Right cardiac atrium (tissue), 5 donors: ENCODE measurements at regions not wholly inside any gene's neighbourhood (a gene's known extent, or its start where the extent isn't known, plus 50 kb on each side); places are given as distances from the start of the nearest gene placed in this dataset.
A peak's percentile ranks its signal among the peaks of the same experiment; 100 is the strongest.

ENCODE experiments used
- ATAC-seq, 2 donors: fragments of 200-7000 bp; cut with Tn5 transposase; one replicate each; pipeline versions ENCODE4 v1.8.0 to v1.9.1; 2020; ENCODE audit warnings: moderate library complexity in 2 of 2, mild to moderate bottlenecking in 1 of 2
- DNase-seq, 3 donors: peaks; one replicate each; pipeline ENCODE4 v3.0.0-alpha.2; 2020
- H3K27ac ChIP-seq: one replicate; pipeline ENCODE4 v1.5.1; 2013; ENCODE audit warnings: mild to moderate bottlenecking, low read length, control low read depth, moderate library complexity
- H3K27me3 ChIP-seq: one replicate; pipeline ENCODE4 v1.6.1; 2013; ENCODE audit not compliant: control insufficient read depth, insufficient read depth
- H3K4me1 ChIP-seq: one replicate; pipeline ENCODE4 v1.6.1; 2013; ENCODE audit warnings: low read length; ENCODE audit not compliant: control insufficient read depth, insufficient read depth
- H3K4me3 ChIP-seq: one replicate; pipeline ENCODE4 v1.5.1; 2013; ENCODE audit warnings: low read length, control low read depth
- H3K9me3 ChIP-seq: one replicate; pipeline ENCODE4 v1.6.1; 2013; ENCODE audit warnings: low read length; ENCODE audit not compliant: control insufficient read depth
- WGBS: extraction: QIAGEN DNeasy Blood & Tissue Kit; methylation state at CpG from one replicate; pipeline ENCODE4 v1.1.7; 2013; 5-methylcytosine and 5-hydroxymethylcytosine counted together
- intact Hi-C, 4 donors: fragments of 100-400 bp; cut with DNase I; formaldehyde crosslinking; loops; one replicate each; pipeline versions ENCODE4 v1.11.0 to v1.14.0; 2022 to 2023
- donor health status: healthy with polysubstance abuse.
- donor health status: DM: no; HTN: yes; CAD: no.
- donor health status: DM: no; HTN: no; CAD: no.
- donor health status: DM: no; HTN: yes; CAD: no; lungs with severe emphysema.
- donor health status: DM: yes; HTN: yes; CAD: no.

DNA sequence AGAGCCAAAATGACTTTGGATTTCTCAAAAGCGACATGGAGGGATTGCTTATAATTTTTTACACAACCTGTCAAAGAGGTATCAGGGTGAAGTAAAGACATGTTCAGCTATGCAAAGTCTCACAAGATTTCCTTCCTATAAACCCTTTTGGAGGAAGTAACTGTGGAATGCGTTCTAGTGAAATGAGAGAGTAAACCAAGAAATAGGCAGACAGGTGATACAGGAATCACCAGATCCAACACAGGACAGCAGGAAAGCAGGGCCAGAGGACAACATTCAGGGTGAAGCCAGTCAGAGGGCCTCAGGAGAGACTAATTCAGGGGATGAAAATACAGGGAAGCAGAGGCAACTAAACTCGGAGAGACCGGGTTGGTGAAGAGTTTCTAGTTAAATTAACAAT is 90.4 kb upstream of the MTNR1B start:
- intact Hi-C loops: no loop called here
- Histone ChIP-seq H3K4me3 (no peak overlapping the region), H3K27me3 (no peaks in the 10 kb centered on the region), H3K9me3 (no peaks in the 10 kb centered on the region), H3K4me1 (no peaks in the 10 kb centered on the region), H3K27ac (no peak overlapping the region)
- WGBS: 90% methylated on average over 4 of the region's 4 CpGs
- ATAC-seq (no peak), DNase-seq (no peak)

DNA sequence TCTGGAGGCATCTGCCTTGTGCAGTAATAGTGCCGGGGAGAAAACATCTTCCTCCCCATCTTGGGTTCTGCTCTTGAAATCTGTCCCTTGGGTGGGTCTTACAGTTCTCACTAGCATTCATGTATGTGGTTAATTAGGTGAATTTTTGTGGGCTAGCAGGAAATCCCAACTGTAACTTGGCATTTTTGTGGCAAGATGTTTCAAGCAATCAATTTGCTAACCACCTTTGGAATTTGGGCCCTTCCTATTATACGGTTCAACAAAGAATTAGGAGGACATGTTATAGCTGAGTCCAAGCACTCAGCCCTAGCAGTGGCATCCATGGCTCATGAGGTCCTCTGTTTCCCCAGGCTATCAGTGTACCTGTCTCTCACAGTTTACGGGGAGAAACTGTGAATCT is 89.1 kb upstream of the MTNR1B start:
- Histone ChIP-seq H3K4me3 (no peak overlapping the region), H3K9me3 (no peaks in the 10 kb centered on the region), H3K4me1 (no peaks in the 10 kb centered on the region), H3K27me3 (no peaks in the 10 kb centered on the region), H3K27ac (no peak overlapping the region)
- WGBS: 92% methylated on average over 3 of the region's 3 CpGs
- intact Hi-C loops: loop anchor here in 1 of 4 donors (10.0 kb wide), 1 partner anchor 666 kb away; no protein-coding TSS in a partner anchor
- DNase-seq (no peak), ATAC-seq (no peak)

DNA sequence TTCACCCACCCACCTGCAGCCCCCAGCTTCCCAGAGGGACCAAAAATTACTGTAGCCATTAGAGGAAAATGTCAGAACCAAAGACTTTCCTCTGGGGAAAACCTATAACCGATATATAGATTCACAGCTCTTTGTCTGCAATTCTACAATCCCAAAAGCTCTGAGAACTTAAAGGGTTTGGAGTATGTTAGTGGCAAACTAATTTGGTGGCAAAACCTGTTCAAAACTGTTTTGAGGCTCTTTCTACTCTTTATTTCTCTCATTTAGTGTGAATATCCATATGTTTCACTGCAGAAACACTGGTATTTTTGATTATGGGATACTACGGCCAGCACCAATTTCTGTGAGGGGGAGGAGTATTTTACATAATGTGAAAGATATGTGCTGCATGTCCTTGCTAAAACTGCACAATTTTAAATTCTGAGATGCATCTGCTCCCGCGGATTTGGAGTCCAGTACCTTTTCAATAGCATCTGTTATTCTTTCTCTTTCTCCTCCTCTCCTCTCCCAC is 87.5 kb upstream of the MTNR1B start:
- Histone ChIP-seq H3K9me3 (no peaks in the 10 kb centered on the region), H3K4me3 (no peak overlapping the region), H3K27ac (no peak overlapping the region), H3K27me3 (no peaks in the 10 kb centered on the region), H3K4me1 (no peaks in the 10 kb centered on the region)
- DNase-seq (no peak), ATAC-seq (no peak)
- WGBS: 84% methylated on average over 4 of the region's 4 CpGs
- intact Hi-C loops: loop anchor here in 1 of 4 donors (10.0 kb wide), 1 partner anchor 667 kb away; no protein-coding TSS in a partner anchor

DNA sequence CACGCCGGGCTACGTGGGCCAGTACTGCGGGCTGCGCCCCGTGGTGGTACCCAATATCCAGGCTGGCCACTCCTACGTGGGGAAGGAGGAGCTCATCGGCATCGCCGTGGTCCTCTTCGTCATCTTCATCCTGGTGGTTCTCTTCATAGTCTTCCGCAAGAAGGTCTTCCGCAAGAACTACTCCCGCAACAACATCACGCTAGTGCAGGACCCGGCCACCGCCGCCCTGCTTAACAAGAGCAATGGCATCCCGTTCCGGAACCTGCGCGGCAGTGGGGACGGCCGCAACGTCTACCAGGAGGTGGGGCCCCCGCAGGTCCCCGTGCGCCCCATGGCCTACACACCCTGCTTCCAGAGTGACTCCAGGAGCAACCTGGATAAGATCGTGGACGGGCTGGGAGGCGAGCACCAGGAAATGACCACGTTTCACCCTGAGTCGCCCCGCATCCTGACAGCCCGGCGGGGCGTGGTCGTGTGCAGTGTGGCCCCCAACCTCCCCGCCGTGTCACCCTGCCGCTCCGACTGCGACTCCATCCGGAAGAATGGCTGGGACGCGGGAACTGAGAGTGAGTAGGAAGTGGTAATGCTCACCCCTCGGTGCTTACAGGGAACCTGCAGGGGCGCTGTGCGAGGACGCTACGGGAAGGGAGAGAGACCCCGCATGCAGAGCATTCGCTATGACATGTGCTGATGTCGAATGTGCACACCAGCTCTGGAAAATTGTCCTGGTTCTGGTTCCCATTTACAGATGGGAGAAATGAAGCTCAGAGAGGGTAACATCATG is 86.4 kb upstream of the MTNR1B start:
- intact Hi-C loops: loop anchor here in 1 of 4 donors (10.0 kb wide), 1 partner anchor 668 kb away; no protein-coding TSS in a partner anchor
- Histone ChIP-seq H3K4me1 (no peaks in the 10 kb centered on the region), H3K9me3 (no peaks in the 10 kb centered on the region), H3K27me3 (no peaks in the 10 kb centered on the region), H3K27ac (no peak overlapping the region), H3K4me3 (no peak overlapping the region)
- DNase-seq: no peak
- no peak for ATAC-seq
- WGBS: 92% methylated on average over 54 of the region's 54 CpGs

DNA sequence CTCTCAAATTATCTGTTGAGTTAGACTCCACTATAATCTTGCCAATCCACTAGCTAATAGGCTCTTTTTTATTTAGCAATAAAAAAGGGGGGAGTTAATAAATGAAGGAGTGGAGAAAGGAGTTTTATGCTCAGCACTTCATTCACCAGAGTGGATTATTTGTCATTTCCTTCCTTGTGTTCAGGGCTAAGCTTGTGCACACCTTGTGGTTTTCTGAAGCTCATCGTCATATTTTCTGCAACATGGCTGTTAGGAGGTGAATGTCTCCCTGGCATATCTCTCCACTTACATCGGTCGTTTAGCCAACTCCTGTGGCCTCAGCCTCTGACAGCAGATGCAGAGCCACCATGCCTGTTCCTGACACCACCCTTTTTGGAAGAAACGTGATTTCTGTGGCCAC is 83.9 kb upstream of the MTNR1B start:
- Histone ChIP-seq H3K27ac (no peak overlapping the region), H3K27me3 (no peaks in the 10 kb centered on the region), H3K9me3 (no peaks in the 10 kb centered on the region), H3K4me1 (no peaks in the 10 kb centered on the region), H3K4me3 (no peak overlapping the region)
- intact Hi-C loops: loop anchor here in 1 of 4 donors (10.0 kb wide), 1 partner anchor 671 kb away; no protein-coding TSS in a partner anchor
- DNase-seq (no peak), ATAC-seq (no peak)
- WGBS: 51% methylated on average over 4 of the region's 4 CpGs

DNA sequence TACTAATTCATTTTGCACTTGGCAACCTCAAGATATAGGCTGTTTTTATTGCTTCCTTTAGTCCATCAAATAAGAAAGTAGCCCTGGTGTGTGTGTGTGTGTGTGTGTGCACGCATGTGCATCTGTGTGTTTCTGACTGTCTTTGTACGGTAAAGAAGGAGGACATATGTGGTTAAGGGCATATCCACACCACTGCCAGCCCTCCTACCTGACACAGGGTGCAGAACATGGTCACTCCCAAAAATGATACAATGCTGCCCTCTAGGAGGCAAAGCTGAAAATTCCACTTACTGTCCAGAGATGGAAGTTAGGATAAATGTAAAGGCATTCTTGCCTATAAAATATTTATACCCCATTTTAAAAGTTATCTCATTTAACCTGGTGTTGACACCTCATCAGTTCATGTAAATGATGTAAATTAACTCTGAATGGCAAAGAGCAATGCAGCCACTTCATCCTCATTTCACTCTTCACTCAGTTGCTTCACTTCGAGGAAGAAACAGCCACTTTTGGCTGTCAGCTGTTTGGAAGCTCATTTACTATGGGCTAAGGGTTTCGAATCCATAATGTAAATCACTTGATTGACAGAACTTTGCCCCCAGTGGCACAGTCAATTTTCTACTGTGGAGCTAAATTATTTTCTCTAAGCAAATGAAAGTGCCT is 83.1 kb upstream of the MTNR1B start:
- intact Hi-C loops: loop anchor here in 1 of 4 donors (10.0 kb wide), 1 partner anchor 672 kb away; no protein-coding TSS in a partner anchor
- 19% methylated on average over 4 of the region's 4 CpGs for WGBS
- peak; percentile 69 to 75 for ATAC-seq

DNA sequence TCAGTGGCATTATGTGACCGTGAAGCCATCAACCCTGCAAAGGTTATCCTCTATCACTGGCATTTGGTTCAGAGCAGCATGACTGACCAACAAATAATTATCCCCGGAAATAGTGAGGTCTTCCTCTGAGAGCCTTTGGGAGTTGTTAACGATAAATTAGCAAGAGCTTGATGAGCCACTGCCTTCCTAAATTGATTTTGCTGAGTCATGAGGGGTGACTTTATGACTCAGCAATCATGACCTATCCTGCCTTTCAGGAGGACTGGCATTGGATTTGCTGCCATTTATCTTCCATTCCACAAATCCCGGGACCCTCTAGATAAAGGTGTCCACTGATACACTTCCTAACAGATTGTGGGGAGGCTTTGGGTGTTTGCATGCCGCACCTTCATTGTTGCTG is 80.8 kb upstream of the MTNR1B start:
- Histone ChIP-seq H3K9me3 (no peaks in the 10 kb centered on the region), H3K4me3 (no peak overlapping the region)
- intact Hi-C loops: loop anchor here in 1 of 4 donors (10.0 kb wide), 1 partner anchor 674 kb away; no protein-coding TSS in a partner anchor

More for the DNA sequence above, 83.1 kb upstream of the MTNR1B start:
- Histone ChIP-seq H3K27me3 (no peaks in the 10 kb centered on the region), H3K9me3 (no peaks in the 10 kb centered on the region), H3K4me1 (no peaks in the 10 kb centered on the region), H3K27ac (no peak overlapping the region), H3K4me3 (no peak overlapping the region)
- no peak for DNase-seq

DNA sequence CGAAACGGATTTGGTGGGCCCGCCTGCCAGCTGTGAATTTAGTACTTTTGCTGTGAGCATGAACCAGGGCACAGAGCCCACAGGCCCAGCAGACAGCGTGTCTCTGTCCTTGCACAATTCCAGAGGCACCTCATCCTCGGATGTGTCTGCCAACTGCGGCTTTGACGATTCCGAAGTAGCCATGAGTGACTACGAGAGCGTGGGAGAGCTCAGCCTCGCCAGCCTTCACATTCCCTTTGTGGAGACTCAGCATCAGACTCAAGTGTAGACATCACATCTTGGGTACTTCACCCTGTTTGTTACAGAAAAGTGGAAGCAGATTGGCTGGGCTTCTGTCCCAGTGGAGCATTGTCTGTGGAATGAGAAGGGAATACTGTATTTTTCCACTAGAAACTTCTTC is 78.6 kb upstream of the MTNR1B start:
- Histone ChIP-seq H3K27ac (no peak overlapping the region), H3K9me3 (no peaks in the 10 kb centered on the region), H3K4me1 (no peaks in the 10 kb centered on the region), H3K4me3 (no peak overlapping the region), H3K27me3 (no peaks in the 10 kb centered on the region)
- intact Hi-C loops: no loop called here
- no peak for DNase-seq
- WGBS: 88% methylated on average over 11 of the region's 11 CpGs
- ATAC-seq: no peak

More for the DNA sequence above, 80.8 kb upstream of the MTNR1B start:
- Histone ChIP-seq H3K4me1 (no peaks in the 10 kb centered on the region), H3K27me3 (no peaks in the 10 kb centered on the region), H3K27ac (no peak overlapping the region)
- no peak for ATAC-seq
- no peak for DNase-seq
- 68% methylated on average over 5 of the region's 5 CpGs for WGBS

DNA sequence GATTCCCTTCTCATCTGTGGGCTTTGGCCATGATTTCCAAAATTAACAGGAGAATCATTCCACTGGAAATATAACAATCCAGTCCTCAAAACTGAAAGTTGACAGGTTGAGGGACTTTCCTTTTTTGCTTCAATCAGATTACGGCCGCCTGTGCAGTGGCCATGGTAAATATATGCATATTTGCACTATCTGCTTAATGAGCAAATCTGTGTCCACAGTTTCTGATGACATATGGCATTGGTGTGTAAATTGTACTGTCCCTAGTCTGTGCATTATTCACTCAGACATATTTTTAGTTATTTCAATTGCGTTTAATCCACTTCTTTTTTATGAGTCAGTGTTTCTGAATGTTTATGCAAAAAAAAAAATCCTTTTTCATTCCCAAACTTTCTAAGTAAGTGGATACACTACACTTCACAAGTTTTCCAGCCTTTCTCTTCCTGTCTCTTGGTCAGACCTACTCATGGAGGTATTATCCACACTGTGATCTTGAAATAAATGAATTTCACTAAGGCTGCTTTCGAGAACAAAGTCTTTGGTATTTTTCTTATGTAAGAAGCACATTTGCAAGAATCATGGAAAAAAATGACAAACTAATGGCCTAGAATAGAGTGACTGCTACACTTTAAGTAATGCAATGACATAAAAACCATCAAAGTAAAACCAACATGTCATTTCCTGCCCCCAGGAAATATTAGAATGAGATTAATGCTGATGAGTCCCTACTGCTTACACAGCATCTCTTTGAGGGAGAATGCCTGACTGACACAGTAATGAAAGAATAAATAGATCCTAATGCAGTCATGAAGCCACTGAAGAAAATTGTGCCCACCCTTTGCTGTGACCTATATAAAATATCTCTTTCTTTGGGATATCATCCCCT is 76.4 kb upstream of the MTNR1B start:
- DNase-seq (no peak), ATAC-seq (no peak)
- Histone ChIP-seq H3K4me1 (no peaks in the 10 kb centered on the region), H3K27ac (no peak overlapping the region), H3K27me3 (no peaks in the 10 kb centered on the region), H3K9me3 (no peaks in the 10 kb centered on the region), H3K4me3 (no peak overlapping the region)
- intact Hi-C loops: no loop called here
- 74% methylated on average over 4 of the region's 4 CpGs for WGBS

DNA sequence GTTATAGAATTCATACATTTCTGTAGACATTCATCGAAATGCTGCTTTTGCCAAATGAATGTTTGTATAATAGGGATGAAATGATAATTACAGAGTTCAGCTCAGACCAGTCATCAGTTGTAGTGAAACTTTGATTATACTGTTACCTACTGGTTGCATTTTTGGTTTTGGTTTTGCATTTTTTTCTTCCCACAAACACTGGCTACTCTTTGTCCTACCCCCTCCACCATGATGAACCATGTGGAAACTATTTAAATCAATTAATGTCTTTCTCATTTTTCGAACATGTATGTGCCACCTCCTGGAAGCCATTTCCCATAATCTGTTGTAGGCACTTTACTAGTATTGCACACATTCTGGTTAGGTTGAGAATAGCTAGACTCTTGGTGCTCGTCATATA is 75.3 kb upstream of the MTNR1B start:
- no peak for ATAC-seq
- intact Hi-C loops: no loop called here
- no peak for DNase-seq
- WGBS: 86% methylated on average over 3 of the region's 3 CpGs
- H3K27ac ChIP-seq: no peak overlapping the region
- no peaks in the 10 kb centered on the region for H3K27me3 ChIP-seq
- no peaks in the 10 kb centered on the region for H3K4me1 ChIP-seq
- H3K4me3 ChIP-seq: no peak overlapping the region
- no peaks in the 10 kb centered on the region for H3K9me3 ChIP-seq
